ENCODE measurements at regions not wholly inside any gene's neighbourhood (a gene's known extent, or its start where the extent isn't known, plus 50 kb on each side); places are given as distances from the start of the nearest gene placed in this dataset.

DNA sequence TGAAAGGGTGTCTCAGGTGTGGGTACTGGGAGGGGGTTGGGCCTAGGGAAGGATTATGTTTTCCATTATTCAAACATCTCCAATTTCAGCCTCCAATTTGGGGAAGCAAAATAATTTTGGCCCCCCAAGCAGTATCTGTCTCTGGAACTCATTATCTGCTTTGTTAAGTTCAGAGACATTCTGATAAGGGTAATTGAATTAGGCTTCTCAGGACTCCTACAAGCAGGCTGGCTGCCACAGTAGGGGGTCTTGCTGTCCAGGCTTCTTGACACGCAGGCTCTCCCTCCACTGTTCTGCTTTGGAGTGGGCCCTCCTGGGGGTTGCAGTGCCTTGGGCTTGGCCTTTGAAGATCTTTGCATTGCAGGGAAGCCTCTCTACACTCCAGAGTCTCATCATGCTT lies 108.1 kb upstream of the SIX2 start:
- TF ChIP-seq, protein P1, sequence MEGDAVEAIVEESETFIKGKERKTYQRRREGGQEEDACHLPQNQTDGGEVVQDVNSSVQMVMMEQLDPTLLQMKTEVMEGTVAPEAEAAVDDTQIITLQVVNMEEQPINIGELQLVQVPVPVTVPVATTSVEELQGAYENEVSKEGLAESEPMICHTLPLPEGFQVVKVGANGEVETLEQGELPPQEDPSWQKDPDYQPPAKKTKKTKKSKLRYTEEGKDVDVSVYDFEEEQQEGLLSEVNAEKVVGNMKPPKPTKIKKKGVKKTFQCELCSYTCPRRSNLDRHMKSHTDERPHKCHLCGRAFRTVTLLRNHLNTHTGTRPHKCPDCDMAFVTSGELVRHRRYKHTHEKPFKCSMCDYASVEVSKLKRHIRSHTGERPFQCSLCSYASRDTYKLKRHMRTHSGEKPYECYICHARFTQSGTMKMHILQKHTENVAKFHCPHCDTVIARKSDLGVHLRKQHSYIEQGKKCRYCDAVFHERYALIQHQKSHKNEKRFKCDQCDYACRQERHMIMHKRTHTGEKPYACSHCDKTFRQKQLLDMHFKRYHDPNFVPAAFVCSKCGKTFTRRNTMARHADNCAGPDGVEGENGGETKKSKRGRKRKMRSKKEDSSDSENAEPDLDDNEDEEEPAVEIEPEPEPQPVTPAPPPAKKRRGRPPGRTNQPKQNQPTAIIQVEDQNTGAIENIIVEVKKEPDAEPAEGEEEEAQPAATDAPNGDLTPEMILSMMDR (IDR thresholded peaks at IDR 0.05; ENCODE audit: low read depth, low read length), result no peak
- no peak for TF ChIP-seq POLR2A (IDR thresholded peaks at IDR 0.05; ENCODE audit: extremely low read depth, insufficient read length)
- TF ChIP-seq, protein P2, sequence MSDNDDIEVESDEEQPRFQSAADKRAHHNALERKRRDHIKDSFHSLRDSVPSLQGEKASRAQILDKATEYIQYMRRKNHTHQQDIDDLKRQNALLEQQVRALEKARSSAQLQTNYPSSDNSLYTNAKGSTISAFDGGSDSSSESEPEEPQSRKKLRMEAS (IDR thresholded peaks at IDR 0.05; ENCODE audit: low read depth, low read length), result no peak
- no peak for TF ChIP-seq MYC (IDR thresholded peaks at IDR 0.05; ENCODE audit: low read depth, low read length)

Data from NB4 (cell line).